Right lobe of liver (tissue), 4 donors: ENCODE measurements at regions not wholly inside any gene's neighbourhood (a gene's known extent, or its start where the extent isn't known, plus 50 kb on each side); places are given as distances from the start of the nearest gene placed in this dataset.

Experiments
- CTCF ChIP-seq, 4 donors: fragments of 200-600 bp in 3 of 4; fragments of 450-650 bp in 1 of 4; IDR thresholded peaks; one replicate each; pipeline versions ENCODE4 v1.5.1 to v1.8.0; 2016 to 2022; ENCODE audit warnings: antibody characterized with exemption in 4 of 4, mild to moderate bottlenecking in 2 of 4
- POLR2A ChIP-seq: fragments of 450-650 bp; IDR thresholded peaks from one replicate; pipeline ENCODE4 v1.6.1; 2017; ENCODE audit warnings: antibody characterized with exemption, mild to moderate bottlenecking
- donor health status: DM: no; HTN: no; CAD: no.
- donor health status: DM: no; HTN: no; CAD: no.
- donor health status: DM: no; HTN: yes; CAD: no.

- TF ChIP-seq CTCF (IDR thresholded peaks at IDR 0.05) (no peak), POLR2A (no peak)
Measured at GRCh38 chr6:77401231-77401630, 62.1 kb downstream of the HTR1B start.
